H1 (cell line): ENCODE measurements at regions not wholly inside any gene's neighbourhood (a gene's known extent, or its start where the extent isn't known, plus 50 kb on each side); places are given as distances from the start of the nearest gene placed in this dataset.

Source experiments
- CTCF ChIA-PET: fragments of 300-600 bp; sonication (Branson Sonifier 250); formaldehyde crosslinking; loops from one replicate; lab custom pipeline; 2021; ENCODE audit not compliant: partially characterized antibody; lab: Charles Lee
- POLR2A ChIA-PET: fragments of 300-600 bp; sonication (Branson Sonifier 250); formaldehyde crosslinking; loops from one replicate; lab custom pipeline; 2021; ENCODE audit warnings: inconsistent platforms; ENCODE audit not compliant: partially characterized antibody; lab: Charles Lee
- DNase-seq, 2 experiments: peaks; one replicate each; pipeline versions ENCODE4 v3.0.0 to v3.0.0-alpha.2; 2010 to 2022; ENCODE audit warnings: low spot score in 2 of 2, low read depth in 1 of 2, mixed read lengths in 1 of 2
- FAIRE-seq: peaks from 2 replicates; lab custom pipeline; 2011; peaks lifted over from hg19 to GRCh38; lab: Jason Lieb, UNC
- H2AFZ ChIP-seq: 2 replicates; pipeline ENCODE4 v1.8.1; 2012; ENCODE audit warnings: low read length, inconsistent platforms
- H2AK5ac ChIP-seq: 2 replicates; pipeline ENCODE4 v1.6.1; 2013; ENCODE audit warnings: low read depth, low read length
- H2BK120ac ChIP-seq: replicated peaks from 2 replicates; pipeline ENCODE3; 2013; ENCODE audit warnings: low read depth, low read length, inconsistent platforms
- H2BK12ac ChIP-seq: 2 replicates; pipeline ENCODE4 v1.6.1; 2013; ENCODE audit warnings: low read depth, low read length
- H2BK15ac ChIP-seq: 2 replicates; pipeline ENCODE4 v1.6.1; 2013; ENCODE audit warnings: low read length
- H2BK20ac ChIP-seq: 2 replicates; pipeline ENCODE4 v1.6.1; 2013; ENCODE audit warnings: low read length
- H2BK5ac ChIP-seq: 2 replicates; pipeline ENCODE4 v1.6.1; 2013; ENCODE audit warnings: low read depth, low read length
- H3K14ac ChIP-seq: 2 replicates; pipeline ENCODE4 v1.6.1; 2013; ENCODE audit warnings: inconsistent platforms; ENCODE audit not compliant: insufficient read length
- H3K18ac ChIP-seq: 2 replicates; pipeline ENCODE4 v1.6.1; 2013; ENCODE audit warnings: low read length; ENCODE audit errors: extremely low read depth
- H3K23ac ChIP-seq: 2 replicates; pipeline ENCODE4 v1.6.1; 2013; ENCODE audit warnings: inconsistent platforms; ENCODE audit not compliant: insufficient read length
- H3K23me2 ChIP-seq: 2 replicates; pipeline ENCODE4 v1.6.1; 2013; ENCODE audit warnings: low read depth, low read length
- H3K27ac ChIP-seq: 2 replicates; pipeline ENCODE4 v1.6.1; 2011; ENCODE audit warnings: low read depth, low read length, inconsistent platforms
- H3K27me3 ChIP-seq, 4 experiments: replicated peaks in 1 of 4; 1 replicate in 1 of 4; 2 replicates in 3 of 4; pipeline versions ENCODE4 v1.6.1 to v1.8.1; 2011 to 2013; ENCODE audit warnings: low read length in 3 of 4, mild to moderate bottlenecking in 3 of 4, inconsistent platforms in 2 of 4, mixed read lengths in 2 of 4, moderate library complexity in 1 of 4; ENCODE audit not compliant: control insufficient read depth in 3 of 4, insufficient read depth in 3 of 4; ENCODE audit errors: extremely low read depth in 1 of 4
- H3K36me3 ChIP-seq, 4 experiments: 2 replicates each; pipeline versions ENCODE4 v1.6.1 to v1.8.1; 2011 to 2013; ENCODE audit warnings: mild to moderate bottlenecking in 4 of 4, low read length in 3 of 4, moderate library complexity in 2 of 4, control low read depth in 1 of 4, inconsistent platforms in 1 of 4; ENCODE audit not compliant: insufficient read depth in 4 of 4, control insufficient read depth in 2 of 4
- H3K4ac ChIP-seq: replicated peaks from 2 replicates; pipeline ENCODE3; 2013; ENCODE audit warnings: low read length, low read depth, mixed read lengths, inconsistent platforms; ENCODE audit not compliant: insufficient read length
- H3K4me1 ChIP-seq, 4 experiments: replicated peaks in 1 of 4; 1 replicate in 1 of 4; 2 replicates in 3 of 4; pipeline versions ENCODE4 v1.6.1 to v1.8.1; 2011 to 2013; ENCODE audit warnings: low read length in 3 of 4, inconsistent platforms in 2 of 4, mixed read lengths in 1 of 4; ENCODE audit not compliant: insufficient read depth in 4 of 4, control insufficient read depth in 3 of 4
- H3K4me2 ChIP-seq, 2 experiments: 2 replicates each; pipeline versions ENCODE4 v1.6.1 to v1.8.1; 2011 to 2013; ENCODE audit warnings: low read depth in 2 of 2, low read length in 2 of 2, control low read depth in 1 of 2, inconsistent platforms in 1 of 2, mild to moderate bottlenecking in 1 of 2; ENCODE audit not compliant: insufficient read depth in 1 of 2
- H3K4me3 ChIP-seq, 4 experiments: fragments of 200-600, 300-600 bp in 1 of 4; sonication (generic), shearing (Covaris generic), sonication (Bioruptor Twin) in 1 of 4; 2 replicates each; pipeline versions ENCODE4 v1.5.1 to v1.8.1; 2011 to 2016; ENCODE audit warnings: low read length in 4 of 4, low read depth in 3 of 4, control low read depth in 2 of 4, inconsistent platforms in 2 of 4, mild to moderate bottlenecking in 2 of 4, mixed read lengths in 1 of 4, moderate library complexity in 1 of 4; ENCODE audit not compliant: insufficient read depth in 2 of 4; ENCODE audit errors: extremely low read depth in 1 of 4
- H3K56ac ChIP-seq: replicated peaks from 2 replicates; pipeline ENCODE3; 2013; ENCODE audit warnings: low read depth, mild to moderate bottlenecking, mixed read lengths, low read length, inconsistent platforms; ENCODE audit not compliant: insufficient read length
- H3K79me1 ChIP-seq: 2 replicates; pipeline ENCODE4 v1.6.1; 2013; ENCODE audit warnings: low read depth, low read length, control low read depth
- H3K79me2 ChIP-seq, 2 experiments: 2 replicates each; pipeline versions ENCODE4 v1.6.1 to v1.8.1; 2012 to 2013; ENCODE audit warnings: low read length in 2 of 2, mild to moderate bottlenecking in 2 of 2, inconsistent platforms in 1 of 2; ENCODE audit not compliant: insufficient read depth in 2 of 2, control insufficient read depth in 1 of 2
- H3K9ac ChIP-seq, 4 experiments: replicated peaks in 1 of 4; 1 replicate in 1 of 4; 2 replicates in 3 of 4; pipeline versions ENCODE4 v1.6.1 to v1.8.1; 2011 to 2013; ENCODE audit warnings: low read depth in 3 of 4, low read length in 3 of 4, control low read depth in 2 of 4, mild to moderate bottlenecking in 2 of 4, moderate library complexity in 2 of 4, inconsistent platforms in 1 of 4; ENCODE audit errors: extremely low read depth in 1 of 4
- H3K9me3 ChIP-seq, 2 experiments: 2 replicates each; pipeline versions ENCODE4 v1.6.1 to v1.8.1; 2012 to 2013; ENCODE audit warnings: mild to moderate bottlenecking in 2 of 2, moderate library complexity in 2 of 2, control low read depth in 1 of 2, inconsistent platforms in 1 of 2, low read depth in 1 of 2, low read length in 1 of 2, mixed read lengths in 1 of 2; ENCODE audit not compliant: insufficient read depth in 2 of 2
- H4K20me1 ChIP-seq, 2 experiments: replicated peaks in 1 of 2; 2 replicates each; pipeline versions ENCODE3 to v1.8.1; 2011 to 2013; ENCODE audit warnings: inconsistent platforms in 2 of 2, low read length in 2 of 2, mild to moderate bottlenecking in 1 of 2; ENCODE audit not compliant: insufficient read depth in 2 of 2, control insufficient read depth in 1 of 2
- H4K5ac ChIP-seq: 2 replicates; pipeline ENCODE4 v1.6.1; 2013; ENCODE audit warnings: low read length, low read depth, mixed read lengths, inconsistent platforms; ENCODE audit not compliant: insufficient read length
- H4K8ac ChIP-seq: 2 replicates; pipeline ENCODE4 v1.8.0; 2013; ENCODE audit warnings: mild to moderate bottlenecking, moderate library complexity, low read length, inconsistent platforms; ENCODE audit not compliant: insufficient read depth; ENCODE audit errors: extremely low read depth
- H4K91ac ChIP-seq: replicated peaks from 2 replicates; pipeline ENCODE3; 2013; ENCODE audit warnings: low read length, mixed read lengths, inconsistent platforms; ENCODE audit not compliant: insufficient read length
- BCL11A ChIP-seq, 2 experiments: IDR thresholded peaks; one replicate each; pipeline ENCODE4 v1.6.1; 2011; ENCODE audit warnings: low read depth in 2 of 2, low read length in 2 of 2, mild to moderate bottlenecking in 2 of 2
- CBX5 ChIP-seq: fragments of 300-800, 300-1000 bp; sonication (generic); IDR thresholded peaks from 2 replicates; pipeline ENCODE4 v1.7.1; 2016; ENCODE audit warnings: antibody characterized with exemption, low read length, low read depth
- CHD2 ChIP-seq: IDR thresholded peaks from 2 replicates; pipeline ENCODE4 v1.6.1; 2012; ENCODE audit warnings: low read length, improper control_type of control experiment
- CTBP2 ChIP-seq: IDR thresholded peaks from 2 replicates; pipeline ENCODE4 v1.7.0; 2011; ENCODE audit warnings: borderline replicate concordance, mild to moderate bottlenecking, moderate library complexity, mixed read lengths, low read length; ENCODE audit not compliant: insufficient read depth, insufficient read length
- JUN ChIP-seq: IDR thresholded peaks from 2 replicates; pipeline ENCODE4 v1.6.1; 2011; ENCODE audit warnings: low read depth, mild to moderate bottlenecking, improper control_type of control experiment, low read length
- MAX ChIP-seq: IDR thresholded peaks from 2 replicates; pipeline ENCODE4 v1.6.1; 2012; ENCODE audit warnings: inconsistent platforms
- NANOG ChIP-seq: IDR thresholded peaks from 2 replicates; pipeline ENCODE4 v1.6.1; 2011; ENCODE audit warnings: low read length, low read depth, mild to moderate bottlenecking, inconsistent platforms; ENCODE audit not compliant: insufficient read depth, poor library complexity, severe bottlenecking
- NRF1 ChIP-seq: IDR thresholded peaks from 2 replicates; pipeline ENCODE4 v1.6.1; 2011; ENCODE audit warnings: mild to moderate bottlenecking, low read depth, low read length, improper control_type of control experiment
- RBBP5 ChIP-seq: IDR thresholded peaks from 2 replicates; pipeline ENCODE4 v1.7.1; 2012; ENCODE audit warnings: low read depth, mild to moderate bottlenecking, inconsistent platforms, low read length, moderate library complexity, borderline replicate concordance
- RXRA ChIP-seq: IDR thresholded peaks from 2 replicates; pipeline ENCODE4 v1.6.1; 2011; ENCODE audit warnings: low read depth, mild to moderate bottlenecking, low read length, moderate library complexity; ENCODE audit not compliant: insufficient read depth
- SP4 ChIP-seq: IDR thresholded peaks from 2 replicates; pipeline ENCODE4 v1.6.1; 2012; ENCODE audit warnings: low read length, inconsistent platforms
- TAF1 ChIP-seq: IDR thresholded peaks from 2 replicates; pipeline ENCODE4 v1.6.1; 2011; ENCODE audit warnings: mild to moderate bottlenecking, low read depth, low read length
- TBP ChIP-seq: IDR thresholded peaks from 2 replicates; pipeline ENCODE4 v1.6.1; 2011; ENCODE audit warnings: low read depth, low read length, improper control_type of control experiment
- YY1 ChIP-seq: IDR thresholded peaks from 2 replicates; pipeline ENCODE4 v1.6.1; 2011; ENCODE audit warnings: low read depth, mild to moderate bottlenecking, low read length
- WGBS, 2 experiments: shearing (Covaris generic) in 1 of 2; methylation state at CpG; one replicate each; pipeline versions ENCODE4 v1.1.6 to v1.1.7; 2013 to 2015; ENCODE audit warnings: low lambda C conversion rate in 2 of 2, mixed read lengths in 2 of 2, inconsistent platforms in 1 of 2, low coverage in 1 of 2, missing lambda C conversion rate in 1 of 2; ENCODE audit not compliant: insufficient replicate concordance in 2 of 2, insufficient coverage in 1 of 2, insufficient read length in 1 of 2; ENCODE audit errors: extremely low coverage in 1 of 2, missing lambda C conversion rate in 1 of 2; 5-methylcytosine and 5-hydroxymethylcytosine counted together

- DNase-seq, result peak in 1 of 2 experiments; percentile 1
- Histone ChIP-seq H3K9ac (no peak overlapping the region), H3K36me3 (no peaks in the 10 kb centered on the region), H3K4me1 (no peaks in the 10 kb centered on the region), H3K79me1 (no peaks in the 10 kb centered on the region), H2AK5ac (no peak overlapping the region), H2BK15ac (no peak overlapping the region), H2BK5ac (no peak overlapping the region), H3K27ac (no peak overlapping the region), H4K8ac (no peak overlapping the region), H2AFZ (no peak overlapping the region), H3K14ac (no peak overlapping the region), H4K5ac (no peak overlapping the region), H2BK120ac (no peak overlapping the region), H3K4ac (no peak overlapping the region), H4K20me1 (no peaks in the 10 kb centered on the region), H2BK20ac (no peak overlapping the region), H3K18ac (no peak overlapping the region), H3K4me2 (no peak overlapping the region), H3K27me3 (peaks cover 0 to 1% (median 0%) of the 10 kb centered on the region in 4 experiments; a peak in 1 of 7 replicates), H3K56ac (no peak overlapping the region), H3K9me3 (no peaks in the 10 kb centered on the region), H3K79me2 (no peaks in the 10 kb centered on the region), H3K23me2 (no peaks in the 10 kb centered on the region), H3K23ac (no peak overlapping the region), H4K91ac (no peak overlapping the region), H2BK12ac (no peak overlapping the region), H3K4me3 (no peak overlapping the region)
- no peak for FAIRE-seq
- TF ChIP-seq YY1 (no peak), SP4 (no peak), TAF1 (no peak), RXRA (no peak), CHD2 (no peak), CBX5 (no peak), NRF1 (no peak), JUN (no peak), BCL11A (IDR thresholded peaks at IDR 0.05; ENCODE audit: low read depth in 2 of 2, low read length in 2 of 2) (no peak), RBBP5 (no peak), CTBP2 (no peak), NANOG (no peak), TBP (no peak), MAX (no peak)
- ChIA-PET POLR2A (no interaction called here), CTCF (interaction anchor here (2.8 kb wide), 1 partner anchor 13 kb away, joined by 9 read pairs; no protein-coding TSS in a partner anchor)
- WGBS, 2 experiments, result 96% methylated on average over 3 of the region's 3 CpGs; no CpG with 5 or more reads in 1 of the 2 experiments
Observed at GRCh38 chr15:69616558-69616957, 163.9 kb downstream of the RPLP1 start.
